Loucy (cell line): ENCODE measurements at regions not wholly inside any gene's neighbourhood (a gene's known extent, or its start where the extent isn't known, plus 50 kb on each side); places are given as distances from the start of the nearest gene placed in this dataset.

Experiments
- EZH2phosphoT487 ChIP-seq: fragments of 200-600 bp; IDR thresholded peaks from 2 replicates; pipeline ENCODE4 v1.6.1; 2018; ENCODE audit warnings: antibody characterized with exemption, mild to moderate bottlenecking, moderate library complexity, borderline replicate concordance
- TF ChIP-seq, protein P1 (sequence below): fragments of 200-600 bp; sonication (generic); conservative IDR thresholded peaks from 2 replicates; pipeline ENCODE4 v1.5.1; 2014; ENCODE audit warnings: mild to moderate bottlenecking, antibody characterized with exemption, low read length

DNA sequence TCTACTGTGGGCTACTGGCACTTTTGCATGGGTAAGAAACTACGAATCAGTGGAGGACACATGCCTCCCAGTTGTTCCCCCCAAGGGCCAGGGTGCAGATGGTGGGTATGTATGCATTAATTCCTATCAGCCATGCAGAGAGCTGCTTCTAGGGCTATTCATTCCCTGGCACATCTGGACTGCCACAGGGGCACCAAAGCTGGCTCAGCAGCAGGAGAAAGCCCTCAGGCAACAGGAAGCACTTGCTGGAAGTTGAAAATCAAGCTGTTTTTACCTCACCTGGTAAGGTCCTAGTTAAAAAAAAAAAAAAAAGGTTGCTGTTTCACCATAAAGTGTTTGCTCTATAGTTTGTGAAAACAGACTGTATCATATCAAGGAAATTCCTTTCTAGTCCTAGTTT lies 1342.6 kb downstream of the REEP3 start:
- TF ChIP-seq, protein P1, sequence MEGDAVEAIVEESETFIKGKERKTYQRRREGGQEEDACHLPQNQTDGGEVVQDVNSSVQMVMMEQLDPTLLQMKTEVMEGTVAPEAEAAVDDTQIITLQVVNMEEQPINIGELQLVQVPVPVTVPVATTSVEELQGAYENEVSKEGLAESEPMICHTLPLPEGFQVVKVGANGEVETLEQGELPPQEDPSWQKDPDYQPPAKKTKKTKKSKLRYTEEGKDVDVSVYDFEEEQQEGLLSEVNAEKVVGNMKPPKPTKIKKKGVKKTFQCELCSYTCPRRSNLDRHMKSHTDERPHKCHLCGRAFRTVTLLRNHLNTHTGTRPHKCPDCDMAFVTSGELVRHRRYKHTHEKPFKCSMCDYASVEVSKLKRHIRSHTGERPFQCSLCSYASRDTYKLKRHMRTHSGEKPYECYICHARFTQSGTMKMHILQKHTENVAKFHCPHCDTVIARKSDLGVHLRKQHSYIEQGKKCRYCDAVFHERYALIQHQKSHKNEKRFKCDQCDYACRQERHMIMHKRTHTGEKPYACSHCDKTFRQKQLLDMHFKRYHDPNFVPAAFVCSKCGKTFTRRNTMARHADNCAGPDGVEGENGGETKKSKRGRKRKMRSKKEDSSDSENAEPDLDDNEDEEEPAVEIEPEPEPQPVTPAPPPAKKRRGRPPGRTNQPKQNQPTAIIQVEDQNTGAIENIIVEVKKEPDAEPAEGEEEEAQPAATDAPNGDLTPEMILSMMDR = no peak
- no peak for TF ChIP-seq EZH2phosphoT487
